HFFc6 (cell line): ENCODE measurements at regions not wholly inside any gene's neighbourhood (a gene's known extent, or its start where the extent isn't known, plus 50 kb on each side); places are given as distances from the start of the nearest gene placed in this dataset.
"Not testable (repeated sequence)": the region's sequence is repeated elsewhere in the genome, so short reads cannot be mapped to it uniquely, and the experiment has no call there.

Source experiments
- DNase-seq: peaks from one replicate; pipeline ENCODE4 v3.0.0-alpha.2; 2018
- H3K27ac Mint-ChIP-seq: 2 replicates; pipeline ENCODE4 v1.8.0; 2020; ENCODE audit warnings: mild to moderate bottlenecking, mixed read lengths
- H3K27me3 Mint-ChIP-seq: 2 replicates; pipeline ENCODE4 v1.8.0; 2021; ENCODE audit warnings: mild to moderate bottlenecking, moderate library complexity, mixed read lengths; ENCODE audit not compliant: insufficient read depth
- H3K36me3 Mint-ChIP-seq: 2 replicates; pipeline ENCODE4 v1.8.0; 2021; ENCODE audit warnings: low read depth, mixed read lengths
- H3K4me1 Mint-ChIP-seq: 2 replicates; pipeline ENCODE4 v1.8.0; 2020; ENCODE audit warnings: low read depth, mixed read lengths
- H3K4me3 Mint-ChIP-seq: 2 replicates; pipeline ENCODE4 v1.8.0; 2020; ENCODE audit warnings: mild to moderate bottlenecking, moderate library complexity, mixed read lengths
- H3K9me3 Mint-ChIP-seq: 2 replicates; pipeline ENCODE4 v1.8.0; 2020; ENCODE audit warnings: mild to moderate bottlenecking, mixed read lengths
- CTCF ChIP-seq: fragments of 200-600 bp; sonication (generic); IDR thresholded peaks from 2 replicates; pipeline ENCODE4 v1.5.0; 2021; ENCODE audit warnings: antibody characterized with exemption, mild to moderate bottlenecking

- H3K27ac Mint-ChIP-seq, DNase-seq, H3K9me3 Mint-ChIP-seq, H3K27me3 Mint-ChIP-seq, H3K4me3 Mint-ChIP-seq: not testable (repeated sequence)
- peaks cover 59% of the 10 kb centered on the region for H3K4me1 Mint-ChIP-seq
- H3K36me3 Mint-ChIP-seq = peaks cover 18% of the 10 kb centered on the region
These were observed 52.3 kb downstream of the SEPTIN7 start for GRCh38 chr7:35853194-35853593.

- Mint-ChIP-seq H3K27ac (no peak overlapping the region), H3K4me1 (peaks cover 59% of the 10 kb centered on the region), H3K9me3 (no peaks in the 10 kb centered on the region), H3K36me3 (peaks cover 24% of the 10 kb centered on the region), H3K27me3 (no peaks in the 10 kb centered on the region; the same call in 1 of the 2 replicates), H3K4me3 (no peak overlapping the region)
- no peak for DNase-seq
- TF ChIP-seq CTCF = no peak
These were observed 53.5 kb downstream of the SEPTIN7 start for GRCh38 chr7:35854311-35854710.

- H3K9me3 Mint-ChIP-seq = no peaks in the 10 kb centered on the region
- H3K27me3 Mint-ChIP-seq = no peaks in the 10 kb centered on the region; the same call in 1 of the 2 replicates
- no peak for TF ChIP-seq CTCF
- no peak for DNase-seq
- peaks cover 50% of the 10 kb centered on the region for H3K4me1 Mint-ChIP-seq
- H3K4me3 Mint-ChIP-seq = no peak overlapping the region
- peaks cover 17% of the 10 kb centered on the region for H3K36me3 Mint-ChIP-seq
- no peak overlapping the region for H3K27ac Mint-ChIP-seq
These were observed 55.3 kb downstream of the SEPTIN7 start for GRCh38 chr7:35856175-35856574.

GRCh38 chr7:35860664-35861063 is 59.8 kb downstream of the SEPTIN7 start:
- H3K27me3 Mint-ChIP-seq = no peaks in the 10 kb centered on the region; the same call in 1 of the 2 replicates
- no peak for DNase-seq
- H3K27ac Mint-ChIP-seq = no peak overlapping the region
- TF ChIP-seq CTCF = no peak
- H3K4me3 Mint-ChIP-seq = no peak overlapping the region
- no peaks in the 10 kb centered on the region for H3K9me3 Mint-ChIP-seq
- peaks cover 28% of the 10 kb centered on the region for H3K4me1 Mint-ChIP-seq
- peaks cover 33% of the 10 kb centered on the region for H3K36me3 Mint-ChIP-seq

- Mint-ChIP-seq H3K27me3 (peaks cover 3% of the 10 kb centered on the region), H3K4me1 (peaks cover 23% of the 10 kb centered on the region), H3K36me3 (peaks cover 47% of the 10 kb centered on the region), H3K9me3 (no peaks in the 10 kb centered on the region), H3K4me3 (no peak overlapping the region), H3K27ac (no peak overlapping the region)
- no peak for TF ChIP-seq CTCF
- no peak for DNase-seq
These were observed 64.4 kb downstream of the SEPTIN7 start for GRCh38 chr7:35865287-35865686.

- DNase-seq = no peak
- TF ChIP-seq CTCF = no peak
- peaks cover 50% of the 10 kb centered on the region for H3K36me3 Mint-ChIP-seq
- H3K27me3 Mint-ChIP-seq = peaks cover 3% of the 10 kb centered on the region
- H3K4me1 Mint-ChIP-seq = peaks cover 30% of the 10 kb centered on the region
- H3K9me3 Mint-ChIP-seq = no peaks in the 10 kb centered on the region
- no peak overlapping the region for H3K27ac Mint-ChIP-seq
- no peak overlapping the region for H3K4me3 Mint-ChIP-seq
These were observed 65.3 kb downstream of the SEPTIN7 start for GRCh38 chr7:35866186-35866585.

- H3K27ac Mint-ChIP-seq = peak overlapping the region; percentile 80
- not testable (repeated sequence) for H3K9me3 Mint-ChIP-seq, H3K4me3 Mint-ChIP-seq, DNase-seq, H3K27me3 Mint-ChIP-seq
- peaks cover 48% of the 10 kb centered on the region for H3K36me3 Mint-ChIP-seq
- peaks cover 47% of the 10 kb centered on the region for H3K4me1 Mint-ChIP-seq
These were observed 68.3 kb downstream of the SEPTIN7 start for GRCh38 chr7:35869117-35869516.
